CD14-positive monocyte (primary cell): ENCODE measurements at regions not wholly inside any gene's neighbourhood (a gene's known extent, or its start where the extent isn't known, plus 50 kb on each side); places are given as distances from the start of the nearest gene placed in this dataset.

Experiments used
- DNase-seq, 3 donors: peaks; one replicate each; pipeline ENCODE4 v3.0.0-alpha.2; 2011 to 2022
- H2AFZ ChIP-seq: 2 replicates; pipeline ENCODE4 v1.6.0; 2012; ENCODE audit warnings: mild to moderate bottlenecking, low read depth, low read length, inconsistent platforms; ENCODE audit not compliant: insufficient read depth, poor library complexity, severe bottlenecking
- H3K27ac ChIP-seq, 2 donors: 1 replicate in 1 of 2; 2 replicates in 1 of 2; pipeline ENCODE4 v1.5.1; 2012 to 2013; ENCODE audit warnings: low read length in 2 of 2, control low read depth in 1 of 2, inconsistent platforms in 1 of 2, low read depth in 1 of 2, mild to moderate bottlenecking in 1 of 2
- H3K27me3 ChIP-seq, 2 donors: one replicate each; pipeline versions ENCODE4 v1.6.0 to v1.6.1; 2011 to 2013; ENCODE audit warnings: low read length in 2 of 2; ENCODE audit not compliant: control insufficient read depth in 2 of 2, insufficient read depth in 2 of 2
- H3K36me3 ChIP-seq, 2 donors: replicated peaks in 1 of 2; 1 replicate in 1 of 2; 2 replicates in 1 of 2; pipeline versions ENCODE4 v1.5.1 to v1.6.1; 2012 to 2013; ENCODE audit warnings: low read length in 2 of 2, control low read depth in 1 of 2, inconsistent platforms in 1 of 2, mild to moderate bottlenecking in 1 of 2; ENCODE audit not compliant: insufficient read depth in 2 of 2, control insufficient read depth in 1 of 2
- H3K4me1 ChIP-seq, 2 donors: 1 replicate in 1 of 2; 2 replicates in 1 of 2; pipeline versions ENCODE4 v1.5.1 to v1.6.1; 2012 to 2013; ENCODE audit warnings: low read length in 2 of 2, control low read depth in 1 of 2, inconsistent platforms in 1 of 2, mild to moderate bottlenecking in 1 of 2, moderate library complexity in 1 of 2; ENCODE audit not compliant: insufficient read depth in 2 of 2, control insufficient read depth in 1 of 2
- H3K4me2 ChIP-seq: replicated peaks from 2 replicates; pipeline ENCODE3; 2012; ENCODE audit warnings: low read length, moderate library complexity, mild to moderate bottlenecking; ENCODE audit not compliant: poor library complexity, severe bottlenecking; ENCODE audit errors: extremely low read depth
- H3K4me3 ChIP-seq, 3 experiments: fragments of 200-600 bp in 1 of 3; sonication (generic) in 1 of 3; replicated peaks in 1 of 3; 1 replicate in 2 of 3; 2 replicates in 1 of 3; pipeline ENCODE4 v1.5.1; 2011 to 2013; ENCODE audit warnings: low read length in 3 of 3, mild to moderate bottlenecking in 3 of 3, control low read depth in 2 of 3, low read depth in 2 of 3, inconsistent platforms in 1 of 3, moderate library complexity in 1 of 3
- H3K79me2 ChIP-seq: 2 replicates; pipeline ENCODE4 v1.6.0; 2012; ENCODE audit warnings: mild to moderate bottlenecking, control low read depth, inconsistent platforms, low read length, moderate library complexity; ENCODE audit not compliant: insufficient read depth
- H3K9ac ChIP-seq: 2 replicates; pipeline ENCODE4 v1.6.0; 2017; ENCODE audit warnings: low read length, mild to moderate bottlenecking; ENCODE audit not compliant: insufficient read depth, poor library complexity, severe bottlenecking
- H3K9me3 ChIP-seq, 2 donors: replicated peaks in 1 of 2; 1 replicate in 1 of 2; 2 replicates in 1 of 2; pipeline versions ENCODE4 v1.5.1 to v1.6.1; 2012 to 2013; ENCODE audit warnings: low read length in 2 of 2, control low read depth in 1 of 2; ENCODE audit not compliant: control insufficient read depth in 1 of 2, insufficient read depth in 1 of 2
- H4K20me1 ChIP-seq: 2 replicates; pipeline ENCODE4 v1.6.0; 2012; ENCODE audit warnings: mild to moderate bottlenecking, low read length, control low read depth, moderate library complexity; ENCODE audit not compliant: insufficient read depth
- H3K27ac Mint-ChIP-seq, 7 donors: one replicate each; pipeline ENCODE4 v1.8.0; 2020; ENCODE audit warnings: mild to moderate bottlenecking in 7 of 7, mixed read lengths in 7 of 7, moderate library complexity in 6 of 7, inconsistent platforms in 2 of 7
- H3K27me3 Mint-ChIP-seq, 3 donors: one replicate each; pipeline ENCODE4 v1.8.0; 2021 to 2022; ENCODE audit warnings: low read depth in 3 of 3, mild to moderate bottlenecking in 3 of 3, mixed read lengths in 3 of 3, moderate library complexity in 3 of 3, inconsistent platforms in 1 of 3
- H3K36me3 Mint-ChIP-seq, 2 donors: one replicate each; pipeline ENCODE4 v1.8.0; 2020; ENCODE audit warnings: mixed read lengths in 2 of 2, inconsistent platforms in 1 of 2, mild to moderate bottlenecking in 1 of 2
- H3K4me1 Mint-ChIP-seq: one replicate; pipeline ENCODE4 v1.8.0; 2020; ENCODE audit warnings: mild to moderate bottlenecking, mixed read lengths
- H3K4me3 Mint-ChIP-seq, 2 donors: one replicate each; pipeline ENCODE4 v1.8.0; 2020; ENCODE audit warnings: mild to moderate bottlenecking in 2 of 2, mixed read lengths in 2 of 2, moderate library complexity in 1 of 2
- H3K9me3 Mint-ChIP-seq, 7 donors: one replicate each; pipeline ENCODE4 v1.8.0; 2020 to 2022; ENCODE audit warnings: mixed read lengths in 7 of 7, mild to moderate bottlenecking in 6 of 7, moderate library complexity in 6 of 7, inconsistent platforms in 2 of 7
- WGBS: methylation state at CpG from one replicate; pipeline ENCODE4 v1.1.5; 2013; ENCODE audit warnings: missing lambda C conversion rate; ENCODE audit not compliant: insufficient coverage; 5-methylcytosine and 5-hydroxymethylcytosine counted together
- intact Hi-C, 2 donors: fragments of 100-400 bp; cut with micrococcal nuclease; formaldehyde crosslinking; loops; one replicate each; pipeline versions ENCODE4 v1.15.0 to v1.15.1; 2023
- TF ChIP-seq, protein P1 (sequence below): fragments of 200-600 bp; IDR thresholded peaks from one replicate; pipeline ENCODE4 v1.8.0; 2022; ENCODE audit warnings: antibody characterized with exemption, mild to moderate bottlenecking

DNA sequence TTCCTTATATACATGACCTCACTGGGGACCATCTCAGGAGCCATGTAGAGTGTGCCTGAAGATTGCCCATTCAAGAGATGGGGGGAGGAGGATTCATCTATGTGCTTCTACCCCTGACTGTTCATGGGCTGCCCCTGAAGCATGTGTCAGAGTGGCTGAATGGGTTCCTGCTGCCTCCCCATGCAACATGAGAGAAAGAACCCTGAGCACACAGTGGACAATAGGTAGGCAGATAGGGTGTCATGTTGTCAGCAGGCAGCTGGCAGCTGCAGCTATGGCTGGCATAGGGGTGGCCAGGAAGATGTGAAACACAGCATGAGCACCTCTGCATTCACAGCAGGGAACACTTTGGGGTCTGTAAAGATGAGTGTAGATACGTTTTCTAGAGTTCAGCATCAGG lies 208.4 kb upstream of the CNR1 start:
- no peak overlapping the region for H3K9ac ChIP-seq
- H3K4me3 Mint-ChIP-seq = no peak overlapping the region
- DNase-seq = no peak
- no peak overlapping the region for H3K27ac ChIP-seq
- TF ChIP-seq, protein P1, sequence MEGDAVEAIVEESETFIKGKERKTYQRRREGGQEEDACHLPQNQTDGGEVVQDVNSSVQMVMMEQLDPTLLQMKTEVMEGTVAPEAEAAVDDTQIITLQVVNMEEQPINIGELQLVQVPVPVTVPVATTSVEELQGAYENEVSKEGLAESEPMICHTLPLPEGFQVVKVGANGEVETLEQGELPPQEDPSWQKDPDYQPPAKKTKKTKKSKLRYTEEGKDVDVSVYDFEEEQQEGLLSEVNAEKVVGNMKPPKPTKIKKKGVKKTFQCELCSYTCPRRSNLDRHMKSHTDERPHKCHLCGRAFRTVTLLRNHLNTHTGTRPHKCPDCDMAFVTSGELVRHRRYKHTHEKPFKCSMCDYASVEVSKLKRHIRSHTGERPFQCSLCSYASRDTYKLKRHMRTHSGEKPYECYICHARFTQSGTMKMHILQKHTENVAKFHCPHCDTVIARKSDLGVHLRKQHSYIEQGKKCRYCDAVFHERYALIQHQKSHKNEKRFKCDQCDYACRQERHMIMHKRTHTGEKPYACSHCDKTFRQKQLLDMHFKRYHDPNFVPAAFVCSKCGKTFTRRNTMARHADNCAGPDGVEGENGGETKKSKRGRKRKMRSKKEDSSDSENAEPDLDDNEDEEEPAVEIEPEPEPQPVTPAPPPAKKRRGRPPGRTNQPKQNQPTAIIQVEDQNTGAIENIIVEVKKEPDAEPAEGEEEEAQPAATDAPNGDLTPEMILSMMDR = no peak
- H3K27me3 Mint-ChIP-seq = peaks cover 3 to 5% (median 3%) of the 10 kb centered on the region in 3 donors
- peak overlapping the region in 1 of 7 donors; percentile 25 for H3K27ac Mint-ChIP-seq
- no peaks in the 10 kb centered on the region for H3K36me3 ChIP-seq
- no peaks in the 10 kb centered on the region for H4K20me1 ChIP-seq
- no CpG with 5 or more reads among the region's 1 CpG for WGBS
- no peak overlapping the region for H2AFZ ChIP-seq
- H3K4me3 ChIP-seq = no peak overlapping the region
- no peaks in the 10 kb centered on the region for H3K9me3 ChIP-seq
- H3K9me3 Mint-ChIP-seq = peaks cover 0 to 4% (median 0%) of the 10 kb centered on the region in 7 donors
- H3K36me3 Mint-ChIP-seq = no peaks in the 10 kb centered on the region
- no peak overlapping the region for H3K4me2 ChIP-seq
- intact Hi-C loops = no loop called here
- H3K4me1 ChIP-seq = peaks cover 0 to 3% of the 10 kb centered on the region in 2 donors
- H3K4me1 Mint-ChIP-seq = no peaks in the 10 kb centered on the region
- H3K79me2 ChIP-seq = no peaks in the 10 kb centered on the region
- no peaks in the 10 kb centered on the region for H3K27me3 ChIP-seq

DNA sequence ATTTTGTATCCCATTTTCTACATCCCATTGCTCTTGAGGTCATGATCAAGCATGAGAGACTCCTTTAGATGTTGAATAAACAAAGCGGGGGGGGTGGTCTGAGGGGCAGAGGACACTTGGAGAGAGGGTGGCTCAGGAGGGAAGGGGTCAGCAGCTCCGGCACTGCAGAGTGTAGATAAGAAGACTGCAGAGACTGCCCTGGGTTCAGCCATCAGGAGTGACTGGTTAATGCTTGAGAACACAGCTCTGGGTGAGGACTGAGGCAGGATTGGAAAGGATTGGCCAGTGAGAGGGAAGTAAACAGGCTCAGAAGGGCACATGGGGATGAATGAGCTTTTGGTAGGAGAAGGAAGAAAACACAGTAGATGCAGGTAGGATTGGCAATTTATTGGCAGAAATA lies 205.3 kb upstream of the CNR1 start:
- no peak overlapping the region for H3K27ac Mint-ChIP-seq
- DNase-seq = no peak
- H3K4me1 Mint-ChIP-seq = no peaks in the 10 kb centered on the region
- H3K4me3 Mint-ChIP-seq = no peak overlapping the region
- Histone ChIP-seq H3K9ac (no peak overlapping the region), H3K9me3 (no peaks in the 10 kb centered on the region), H3K36me3 (no peaks in the 10 kb centered on the region), H3K79me2 (no peaks in the 10 kb centered on the region), H3K4me3 (no peak overlapping the region), H3K27me3 (no peaks in the 10 kb centered on the region), H3K4me2 (no peak overlapping the region), H4K20me1 (no peaks in the 10 kb centered on the region), H2AFZ (no peak overlapping the region), H3K4me1 (no peaks in the 10 kb centered on the region), H3K27ac (no peak overlapping the region)
- intact Hi-C loops = no loop called here
- 75% methylated on average over 1 of the region's 2 CpGs for WGBS
- TF ChIP-seq, protein P1 = no peak
- H3K9me3 Mint-ChIP-seq = peaks cover 0 to 4% (median 0%) of the 10 kb centered on the region in 7 donors
- peaks cover under 1 to 6% (median 5%) of the 10 kb centered on the region in 3 donors for H3K27me3 Mint-ChIP-seq
- H3K36me3 Mint-ChIP-seq = no peaks in the 10 kb centered on the region
